NCI-H748 (cell line): ENCODE measurements at regions not wholly inside any gene's neighbourhood (a gene's known extent, or its start where the extent isn't known, plus 50 kb on each side); places are given as distances from the start of the nearest gene placed in this dataset.

ENCODE experiments used
- DNase-seq: peaks from one replicate; lab custom pipeline; 2025; ENCODE audit not compliant: unreplicated experiment; lab: John Stamatoyannopoulos, UW

DNA sequence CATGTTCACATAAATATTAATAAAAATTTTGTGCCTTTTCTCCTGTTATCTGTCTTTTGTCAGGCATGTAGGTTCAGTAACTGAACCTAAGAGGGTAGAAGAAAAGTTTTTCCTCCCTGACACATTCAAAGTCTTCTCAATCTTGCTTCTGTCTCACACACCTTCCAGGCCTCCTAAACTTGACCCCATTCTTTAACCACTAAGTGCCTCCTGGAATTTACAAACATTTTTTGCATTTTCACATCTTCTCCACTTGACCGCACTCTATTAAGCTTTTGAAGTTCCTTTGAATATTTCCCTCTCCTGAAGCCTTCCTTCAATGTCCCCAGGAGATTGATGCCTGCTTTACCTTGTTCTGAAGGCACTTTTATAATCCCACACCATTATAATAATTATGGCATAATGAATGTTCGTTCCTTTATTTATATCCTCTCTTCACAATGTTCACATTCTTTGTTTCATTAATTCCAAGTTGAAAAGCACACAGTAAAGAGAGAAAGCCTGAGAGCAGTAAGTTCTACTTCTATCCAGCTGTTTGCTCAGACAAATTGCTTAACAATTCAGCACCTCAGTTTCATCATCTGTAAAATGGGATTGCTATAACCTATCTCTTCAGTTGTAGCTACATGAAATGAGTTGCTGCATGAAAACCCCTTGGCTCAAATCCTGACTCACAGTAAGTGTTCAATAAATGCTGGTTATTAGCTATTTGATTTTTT lies 184.8 kb upstream of the KLHL29 start:
- DNase-seq: no peak

DNA sequence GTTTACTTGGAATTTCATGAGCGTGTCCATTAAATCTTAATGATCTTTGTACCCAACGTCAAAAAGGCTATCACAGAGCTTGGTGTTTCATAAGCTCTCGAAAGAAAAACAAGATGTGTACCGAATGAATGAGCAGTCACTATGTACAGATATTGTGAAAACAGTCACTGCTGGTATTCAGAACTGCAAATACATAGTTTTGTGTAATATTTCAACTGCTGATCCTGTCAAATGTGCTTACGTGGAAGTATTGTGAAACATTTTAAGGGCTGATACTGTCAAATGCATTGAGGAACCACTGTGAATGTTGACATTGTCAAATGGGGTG lies 184.2 kb upstream of the KLHL29 start:
- DNase-seq: no peak

DNA sequence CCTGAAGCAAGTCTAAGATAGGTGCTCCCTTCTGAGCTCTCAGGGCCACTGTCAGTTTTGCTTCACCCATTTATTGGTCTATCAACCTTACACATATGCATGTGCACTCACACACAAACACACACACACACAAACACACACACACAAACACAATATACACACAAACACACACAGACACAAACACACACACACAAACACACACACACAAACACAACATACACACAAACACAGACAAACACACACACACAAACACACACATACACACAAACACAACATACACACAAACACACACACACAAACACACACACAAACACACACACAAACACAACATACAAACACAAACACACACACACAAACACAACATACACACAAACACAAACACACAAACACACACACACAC lies 181.6 kb upstream of the KLHL29 start:
- DNase-seq: no peak

DNA sequence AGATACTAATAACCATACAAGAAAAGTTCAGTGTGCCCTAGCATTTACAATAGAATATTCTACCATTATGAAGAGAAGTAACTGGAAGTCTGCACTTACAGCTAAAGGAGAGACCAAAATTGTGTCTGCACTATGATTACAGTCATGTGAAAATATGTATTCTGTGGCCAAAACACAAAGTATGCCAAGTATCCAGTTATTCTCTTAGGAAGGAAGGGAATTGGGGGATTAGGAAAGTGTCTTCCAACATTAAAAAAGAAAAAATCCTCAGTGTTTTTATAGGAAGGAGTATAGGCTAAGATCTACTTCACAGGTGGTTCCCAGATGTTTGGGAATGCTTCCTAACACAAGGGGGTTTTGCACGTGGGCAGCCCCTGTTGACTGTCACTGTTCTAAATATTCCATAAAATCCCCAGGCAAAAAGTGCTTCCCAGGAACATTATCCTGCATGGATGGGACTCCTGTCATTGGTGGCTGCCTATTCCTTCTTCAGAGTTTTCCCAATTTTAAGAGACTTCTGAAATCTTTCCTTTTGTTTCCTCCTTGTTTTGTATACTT lies 180.2 kb upstream of the KLHL29 start:
- no peak for DNase-seq

DNA sequence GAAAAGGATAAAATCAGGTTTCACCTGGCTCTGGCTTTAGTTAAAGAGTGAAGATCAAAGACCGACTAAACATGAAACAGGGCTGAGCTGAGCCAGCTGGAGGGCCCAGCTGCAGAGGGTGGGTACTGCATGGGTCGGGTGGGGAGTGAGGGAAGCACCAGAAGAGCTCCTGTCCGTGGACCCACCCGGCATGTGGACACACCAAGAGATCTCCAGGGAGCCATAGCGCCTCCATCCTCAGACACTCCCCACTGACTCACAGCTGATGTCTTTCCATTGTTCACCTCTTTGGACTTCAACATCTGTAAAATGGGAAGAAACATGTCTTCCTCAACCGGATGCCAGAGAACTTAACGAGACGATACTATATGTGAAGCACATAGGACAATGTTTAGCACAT lies 178.3 kb upstream of the KLHL29 start:
- no peak for DNase-seq

DNA sequence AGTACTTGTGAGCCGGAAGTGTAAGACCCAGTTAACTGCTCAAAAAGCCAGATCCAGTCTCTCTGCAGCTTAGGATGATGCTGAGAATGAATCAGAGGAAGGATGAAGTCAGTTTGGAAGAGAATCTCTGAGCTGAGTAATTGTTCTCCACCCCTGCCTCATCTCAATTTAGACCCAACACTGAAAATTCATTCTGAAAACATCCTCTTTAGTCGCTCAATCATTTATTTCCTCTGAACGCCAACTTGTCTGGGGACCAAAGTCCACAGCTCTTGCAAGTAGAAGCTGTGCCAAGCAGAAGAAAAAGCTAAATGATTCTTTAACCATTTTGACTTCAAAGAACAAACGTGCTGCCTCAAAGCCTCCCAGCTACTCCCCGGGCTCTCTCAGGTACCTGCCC lies 177.1 kb upstream of the KLHL29 start:
- DNase-seq: no peak

DNA sequence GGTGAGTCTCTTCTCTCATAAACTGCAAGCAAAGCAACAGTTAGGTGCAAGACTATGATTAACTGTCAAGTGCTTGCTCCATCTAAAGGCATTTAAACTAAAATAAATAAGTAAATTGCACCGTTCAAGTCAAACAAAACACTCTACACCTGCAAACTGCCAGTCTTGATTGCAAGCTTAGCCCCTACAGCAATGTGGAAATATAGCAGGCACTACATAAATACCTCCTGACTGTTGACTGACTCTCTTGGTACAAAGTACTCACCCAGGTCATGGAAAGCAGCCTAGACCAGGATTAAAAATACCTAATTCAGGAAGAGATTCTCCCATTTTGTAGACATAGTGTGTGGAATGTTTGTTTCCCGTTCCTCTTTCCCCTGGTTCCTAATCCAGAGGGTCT lies 176.6 kb upstream of the KLHL29 start:
- DNase-seq: peak; percentile 53

DNA sequence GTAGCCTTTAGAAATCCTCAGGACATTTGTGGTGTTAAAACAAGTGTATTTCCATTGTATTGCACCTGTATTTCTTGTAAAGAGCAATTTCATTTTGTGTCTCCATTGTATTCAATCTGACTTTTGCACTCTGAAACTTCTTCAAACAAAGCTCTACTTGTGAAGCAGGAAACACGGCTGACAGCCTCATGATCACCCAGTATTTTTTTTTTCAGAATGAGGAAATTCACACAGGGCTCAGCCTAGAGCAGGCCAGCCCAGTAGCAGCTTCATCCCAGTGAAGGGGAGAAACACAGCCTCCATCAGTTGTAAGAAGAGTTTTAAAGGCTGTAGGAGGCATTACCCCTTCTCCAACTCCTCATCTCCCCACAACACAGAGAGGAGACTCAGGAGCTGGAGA lies 175.9 kb upstream of the KLHL29 start:
- no peak for DNase-seq

DNA sequence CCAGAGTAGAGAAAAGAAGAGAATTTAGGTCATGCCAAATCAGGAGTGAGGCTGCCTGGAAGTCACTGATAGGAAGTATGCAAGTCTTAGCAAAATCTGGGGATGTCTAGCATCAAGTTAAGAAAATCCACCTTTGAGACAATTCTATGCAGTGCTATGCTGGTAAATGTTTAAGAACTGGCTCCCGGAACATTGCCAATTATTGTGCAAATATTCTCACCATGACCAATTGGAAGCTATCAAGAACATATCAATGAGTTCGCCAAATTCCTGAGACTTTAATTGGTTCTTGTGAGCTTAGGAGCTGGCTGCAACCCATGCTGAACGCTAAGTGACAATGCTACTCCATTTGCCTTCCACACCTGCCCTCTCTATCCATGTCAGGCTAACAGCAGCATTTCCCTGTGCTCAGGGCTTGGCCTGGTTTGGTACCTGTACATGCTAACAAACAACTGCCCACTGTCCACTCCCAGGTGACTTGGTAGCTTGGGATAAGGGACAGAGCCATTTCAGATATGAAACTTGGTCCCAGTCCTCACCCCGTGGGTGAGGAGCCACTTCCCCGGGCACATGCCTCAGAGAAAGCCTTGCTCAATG lies 172.9 kb upstream of the KLHL29 start:
- no peak for DNase-seq

DNA sequence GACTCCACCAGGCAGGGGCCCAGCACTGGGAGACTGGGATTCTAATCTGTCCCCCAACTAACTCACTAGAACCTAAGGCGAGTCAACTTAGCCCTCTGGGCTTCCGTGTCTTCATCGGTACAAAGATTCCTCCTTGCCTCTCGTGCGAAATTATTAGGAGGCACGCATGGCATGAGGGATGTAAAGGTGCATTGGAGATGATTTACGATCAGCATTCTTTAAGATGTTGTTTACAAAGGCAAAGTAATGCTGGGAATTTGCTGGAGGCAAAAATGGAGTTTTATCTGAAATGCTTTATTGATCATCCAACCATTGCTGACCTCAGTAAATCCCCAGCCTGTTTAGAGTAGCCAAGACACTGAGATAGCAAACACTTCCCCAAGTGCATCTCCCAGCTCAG lies 171.8 kb upstream of the KLHL29 start:
- no peak for DNase-seq

DNA sequence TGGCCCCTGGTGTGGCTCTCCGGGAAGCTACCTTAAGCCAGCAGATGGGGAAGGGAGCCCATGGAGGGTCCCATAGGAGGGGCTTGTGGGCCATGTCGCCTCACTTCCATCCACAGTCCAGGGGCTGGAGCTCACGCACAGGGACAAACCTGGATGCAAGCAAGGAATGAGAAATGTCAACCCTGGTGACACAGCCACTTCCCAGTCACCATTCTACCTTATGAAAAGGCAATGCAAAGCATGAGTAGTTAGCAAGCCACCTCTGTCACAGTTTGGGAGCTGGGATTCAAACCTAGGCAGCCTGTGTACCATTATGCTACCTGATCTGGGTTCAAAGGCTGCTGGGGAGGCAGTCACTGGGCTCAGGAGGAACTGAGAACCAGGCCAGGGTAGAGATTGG lies 170.0 kb upstream of the KLHL29 start:
- DNase-seq: no peak

DNA sequence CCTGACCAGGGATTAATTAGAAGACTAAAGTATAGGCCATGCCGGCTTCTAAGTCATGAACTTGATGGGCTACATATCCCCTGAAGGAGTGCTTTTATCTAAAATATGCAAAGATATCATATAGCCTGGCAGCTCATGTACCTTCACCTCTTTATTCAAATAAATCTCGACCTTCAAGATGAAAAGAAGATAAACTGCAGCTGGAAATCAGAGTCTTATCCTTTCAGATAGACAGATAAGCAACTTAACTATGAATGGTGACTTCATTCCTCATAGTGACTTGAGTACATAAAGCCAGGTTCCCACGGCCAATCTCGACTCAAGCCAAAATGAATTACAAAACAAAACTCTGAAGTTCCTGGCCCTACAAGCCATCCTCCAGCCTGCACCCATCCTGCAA lies 165.3 kb upstream of the KLHL29 start:
- no peak for DNase-seq

DNA sequence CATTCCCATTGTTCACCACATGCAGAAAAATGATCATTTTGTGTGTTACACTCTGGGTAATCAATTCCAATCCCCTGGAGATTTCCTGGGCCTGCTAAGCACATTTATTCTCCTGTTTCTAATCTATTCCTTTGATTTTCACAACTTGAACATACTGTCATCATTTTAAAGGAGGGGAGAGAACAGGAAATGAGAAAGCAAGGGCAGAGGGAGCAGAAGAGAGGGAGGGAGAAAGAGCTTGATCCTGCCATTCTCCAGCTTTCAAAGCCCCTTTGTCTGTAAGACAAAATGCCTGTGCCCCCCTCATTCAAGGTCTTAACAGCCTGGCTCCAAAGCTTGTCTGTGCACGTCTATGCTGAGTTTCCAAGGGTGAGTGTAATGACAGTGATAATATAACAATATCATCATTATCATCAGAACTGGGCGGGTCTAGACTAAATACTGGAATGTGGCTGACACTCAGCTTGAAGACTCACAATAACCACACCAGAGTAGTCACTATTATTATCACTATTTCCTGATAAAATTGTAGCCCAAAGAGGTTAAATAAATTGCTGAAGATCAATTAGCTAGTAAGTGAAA lies 164.4 kb upstream of the KLHL29 start:
- peak; percentile 70 for DNase-seq

DNA sequence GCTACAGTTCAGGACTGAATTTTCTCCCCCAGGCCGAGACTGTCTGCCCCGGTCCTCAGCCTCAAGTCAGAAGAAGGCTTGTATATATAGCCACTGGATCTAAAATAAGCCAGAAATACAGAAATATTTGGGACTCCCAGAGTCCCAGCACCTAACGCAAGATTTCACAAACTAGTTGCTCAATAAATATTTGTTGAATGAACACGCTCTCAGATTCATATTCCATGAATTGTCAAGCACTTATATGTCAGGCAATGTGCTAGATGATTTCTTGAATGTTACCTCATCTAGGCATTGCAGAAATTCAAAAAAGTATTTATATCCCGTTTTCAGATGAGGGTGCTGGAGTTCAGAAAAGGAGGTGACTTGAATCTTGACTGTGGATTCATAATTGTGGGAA lies 163.7 kb upstream of the KLHL29 start:
- DNase-seq: no peak

DNA sequence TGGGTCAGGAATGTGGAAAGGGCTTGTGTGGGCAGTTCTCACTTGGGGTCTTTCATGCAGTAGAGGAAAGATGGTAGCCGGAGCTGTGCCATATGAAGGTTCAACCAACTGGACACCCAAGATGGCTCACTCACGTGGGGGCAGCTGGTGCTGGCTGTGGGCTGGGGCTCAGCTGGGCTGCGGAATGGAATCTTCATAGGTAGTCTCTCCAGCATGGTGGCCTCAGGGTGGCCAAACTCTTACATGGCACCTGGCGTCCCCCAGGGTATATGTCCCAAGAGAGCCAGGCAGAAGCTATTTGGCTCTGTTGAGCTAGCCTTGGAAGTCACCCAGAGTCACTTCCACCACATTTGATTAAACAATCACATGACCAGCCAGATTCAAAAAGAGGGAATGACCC lies 163.1 kb upstream of the KLHL29 start:
- DNase-seq: no peak

DNA sequence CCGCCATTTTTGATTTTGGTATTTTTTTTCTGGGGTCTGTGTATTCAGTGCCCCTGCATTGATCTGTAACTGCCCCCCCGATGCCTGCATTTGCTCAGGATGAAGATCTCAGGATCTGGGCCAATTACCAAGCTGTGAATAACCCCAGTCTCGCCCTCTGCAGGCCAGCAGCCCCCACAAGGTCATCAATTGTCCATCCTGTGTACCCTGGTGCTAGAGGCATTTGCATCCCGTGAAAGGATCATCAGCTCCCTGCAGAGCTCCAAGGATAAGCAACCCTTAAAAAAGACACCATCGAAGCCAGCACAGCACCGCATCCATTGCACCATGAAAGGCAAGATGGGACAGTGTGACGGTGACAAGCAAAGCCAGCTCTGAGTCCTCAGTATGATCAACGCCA lies 154.1 kb upstream of the KLHL29 start:
- DNase-seq: peak; percentile 52

DNA sequence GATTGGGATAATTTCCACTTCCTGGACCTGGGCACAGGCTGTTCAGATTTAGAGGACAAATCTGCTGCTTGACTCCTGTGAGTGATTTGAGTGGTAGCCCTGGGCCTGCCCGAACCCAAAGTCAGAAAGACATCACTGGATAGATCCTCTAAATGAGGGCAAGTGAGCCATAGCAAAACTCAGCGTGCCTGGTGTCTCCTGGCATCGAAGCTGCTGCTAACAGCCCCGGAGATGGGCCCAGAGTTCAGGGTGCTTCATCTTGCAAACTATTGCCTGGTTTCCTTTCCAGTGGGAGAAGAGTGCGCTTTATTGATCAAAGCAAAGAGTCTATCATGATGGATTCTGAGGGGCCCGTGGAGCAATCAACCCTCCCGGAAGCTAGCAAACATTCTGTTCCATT lies 153.1 kb upstream of the KLHL29 start:
- no peak for DNase-seq

DNA sequence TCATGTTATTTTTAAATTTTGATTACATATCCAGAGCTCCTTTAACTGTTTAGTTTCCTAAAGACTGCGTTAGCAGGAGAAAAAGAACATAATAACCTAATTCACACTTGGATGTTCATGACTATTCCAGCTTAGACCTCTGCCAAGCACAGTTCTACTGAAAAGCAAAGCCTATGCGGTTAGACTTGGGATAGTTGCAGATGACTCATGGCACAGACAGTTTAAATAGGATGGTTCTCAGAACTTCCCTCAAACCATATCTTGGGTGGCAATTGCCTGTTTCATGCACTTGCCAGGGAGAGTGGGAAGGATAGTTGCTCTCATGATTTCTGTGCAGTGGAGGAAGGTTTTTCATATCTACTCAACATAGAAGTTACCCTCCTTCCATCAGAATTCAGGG lies 149.7 kb upstream of the KLHL29 start:
- DNase-seq: no peak

DNA sequence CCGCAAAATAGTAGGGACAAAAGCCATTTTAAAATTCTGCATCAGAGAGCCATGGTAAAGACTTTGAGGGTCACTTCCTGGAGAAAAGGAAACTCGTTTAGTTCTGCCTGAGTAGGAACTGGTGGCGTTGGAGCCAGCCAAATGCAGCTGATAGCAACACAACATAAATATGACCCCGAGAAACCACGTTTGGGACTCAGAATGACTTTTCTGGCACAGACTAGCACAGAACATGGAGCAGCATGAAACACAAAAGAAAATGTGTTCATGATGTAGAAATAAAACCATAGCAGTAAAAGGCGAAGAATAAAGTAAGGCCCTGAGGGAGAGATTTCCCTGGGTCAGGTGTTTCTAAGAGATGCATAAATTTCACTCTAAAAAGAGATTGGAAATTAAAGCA lies 149.2 kb upstream of the KLHL29 start:
- no peak for DNase-seq

DNA sequence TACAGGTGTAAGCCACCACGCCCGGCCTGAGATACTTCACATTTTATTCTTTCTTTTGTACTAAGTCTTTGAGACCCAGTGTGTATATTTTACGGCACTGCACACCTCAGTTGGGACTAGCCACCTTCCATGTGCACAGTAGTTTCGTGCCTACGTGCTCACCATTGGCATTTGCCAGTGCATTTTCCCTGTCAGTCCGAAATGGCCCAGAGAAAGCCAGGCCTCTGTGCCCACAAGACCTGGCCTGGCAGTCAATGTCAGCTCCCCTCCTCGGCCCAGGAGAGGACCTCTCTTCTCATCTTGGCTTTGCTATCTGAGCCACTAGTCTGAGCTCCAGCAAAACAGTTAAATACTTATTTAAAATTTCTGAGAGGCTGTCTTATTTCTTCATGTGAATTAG lies 147.8 kb upstream of the KLHL29 start:
- no peak for DNase-seq

DNA sequence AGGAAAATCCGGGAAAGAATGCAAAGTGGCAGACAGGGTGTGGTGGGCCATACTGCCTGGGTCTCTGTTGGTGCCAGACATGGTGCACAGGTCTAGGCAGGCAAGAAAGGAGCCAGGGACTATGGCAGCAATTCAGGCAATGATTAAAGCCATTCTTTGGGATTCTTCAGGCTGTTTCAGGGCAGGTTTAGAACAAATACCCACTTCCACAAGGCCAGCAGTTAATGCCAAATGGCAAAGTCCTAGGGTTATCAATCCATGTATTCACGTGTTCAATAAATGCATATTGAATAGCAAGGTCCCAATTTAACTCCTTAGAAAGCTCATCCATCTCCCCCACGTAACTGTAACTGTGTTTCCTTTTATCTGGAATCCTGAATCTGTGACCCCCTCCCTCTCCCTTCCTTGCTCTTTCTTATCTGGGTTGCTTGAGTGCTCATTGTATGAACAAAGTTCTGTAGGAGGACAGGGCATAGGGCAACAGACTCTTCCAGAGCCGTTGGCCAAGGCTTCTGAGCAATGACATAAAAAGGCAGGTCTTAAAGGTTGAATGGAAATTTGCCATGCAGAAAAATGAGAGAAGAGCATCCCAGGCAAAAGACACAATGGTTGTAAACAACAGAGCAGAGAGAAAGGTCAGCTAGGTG lies 146.8 kb upstream of the KLHL29 start:
- no peak for DNase-seq

DNA sequence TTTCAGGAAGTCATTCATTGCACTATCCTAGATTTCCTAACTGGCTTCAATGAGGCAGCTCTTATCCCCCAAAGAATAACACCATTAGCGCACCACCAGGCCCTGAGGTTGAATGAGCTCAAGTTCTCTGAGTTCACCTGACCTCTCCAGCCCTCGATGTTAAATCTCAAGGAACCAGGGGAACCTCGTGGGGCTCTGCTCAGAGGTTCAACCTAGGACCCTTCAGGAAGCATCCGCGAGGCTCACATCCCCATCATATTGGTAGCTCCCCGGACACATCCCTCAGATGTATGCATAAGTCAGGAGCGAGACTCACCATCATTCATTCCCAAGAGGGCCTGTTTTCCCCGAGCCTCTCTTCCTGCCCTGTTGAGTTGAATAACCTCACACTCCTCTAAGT lies 145.6 kb upstream of the KLHL29 start:
- no peak for DNase-seq
